ENCODE measurements at regions not wholly inside any gene's neighbourhood (a gene's known extent, or its start where the extent isn't known, plus 50 kb on each side); places are given as distances from the start of the nearest gene placed in this dataset.
A peak's percentile ranks its signal among the peaks of the same experiment; 100 is the strongest.

DNA sequence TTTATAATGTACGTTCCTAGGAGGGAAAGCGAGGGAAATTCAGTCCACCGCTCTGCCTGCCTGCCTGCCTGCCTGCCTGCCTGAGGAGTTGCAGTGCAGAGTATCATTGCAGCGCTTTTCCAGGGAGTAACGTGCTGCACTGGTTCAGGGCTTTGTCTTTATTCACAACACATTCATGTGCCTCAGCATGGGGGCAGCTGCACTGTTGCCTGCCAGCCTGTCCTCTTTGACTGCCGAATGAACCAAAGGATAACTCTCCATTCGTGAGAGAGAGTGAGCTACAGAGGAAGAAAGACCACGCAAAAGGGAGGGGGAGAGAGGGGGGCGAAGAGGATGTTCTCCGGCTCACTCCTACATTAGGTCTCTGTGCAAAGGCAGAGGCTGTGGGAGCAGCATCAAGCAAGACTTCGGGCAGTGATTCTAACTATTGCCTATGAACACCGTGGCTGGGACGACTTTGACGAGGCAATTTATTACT is 791.2 kb downstream of the MAT2B start:
- no peak for FAIRE-seq
- H3K4me3 ChIP-seq: no peak overlapping the region

GRCh38 chr5:164298165-164298564 is 792.7 kb downstream of the MAT2B start:
- TF ChIP-seq CTCF (IDR thresholded peaks at IDR 0.05): no peak
- no peaks in the 10 kb centered on the region for H3K9me3 ChIP-seq
- H3K36me3 ChIP-seq: no peaks in the 10 kb centered on the region
- FAIRE-seq (no peak), ATAC-seq (no peak), DNase-seq (no peak)
- no peaks in the 10 kb centered on the region for H3K4me1 ChIP-seq
- H3K27ac ChIP-seq: no peak overlapping the region
- H3K27me3 ChIP-seq: no peaks in the 10 kb centered on the region
- intact Hi-C loops (cut with DNase I): no loop called here
- no peak overlapping the region for H3K4me3 ChIP-seq
- WGBS, 2 donors: 55 to 72% methylated on average over 2 of the region's 2 CpGs

More for the DNA sequence above, 791.2 kb downstream of the MAT2B start:
- 16 to 20% methylated on average over 14 of the region's 14 CpGs for WGBS, 2 donors
- no peaks in the 10 kb centered on the region for H3K36me3 ChIP-seq
- DNase-seq (no peak), ATAC-seq (no peak)
- intact Hi-C loops (cut with DNase I): no loop called here
- H3K9me3 ChIP-seq: no peaks in the 10 kb centered on the region
- H3K4me1 ChIP-seq: no peaks in the 10 kb centered on the region
- no peak overlapping the region for H3K27ac ChIP-seq
- no peaks in the 10 kb centered on the region for H3K27me3 ChIP-seq
- no peak for TF ChIP-seq CTCF (IDR thresholded peaks at IDR 0.05)

DNA sequence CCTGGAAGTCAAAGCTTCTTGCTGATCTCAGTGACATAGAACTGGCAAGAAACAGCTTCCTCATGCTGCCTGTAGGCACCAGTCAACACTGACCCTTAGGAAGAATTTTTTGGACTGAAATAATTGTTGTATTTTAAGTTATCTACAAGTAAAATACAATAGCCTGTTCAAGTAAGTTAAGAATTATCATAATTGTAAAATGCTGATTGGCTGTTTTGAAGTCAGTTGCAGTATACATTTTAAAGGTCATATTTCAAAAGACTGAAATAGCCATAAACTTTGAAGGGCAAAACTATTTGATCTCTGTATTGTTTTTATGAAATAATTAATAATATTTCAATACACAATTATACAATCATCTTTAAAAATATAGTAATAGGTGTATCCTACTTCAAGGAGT is 794.9 kb downstream of the MAT2B start:
- TF ChIP-seq CTCF (IDR thresholded peaks at IDR 0.05): no peak
- DNase-seq (no peak), ATAC-seq (no peak), FAIRE-seq (peak; percentile 26)
- no peak overlapping the region for H3K4me3 ChIP-seq
- no peaks in the 10 kb centered on the region for H3K27me3 ChIP-seq
- no peaks in the 10 kb centered on the region for H3K9me3 ChIP-seq
- intact Hi-C loops (cut with DNase I): no loop called here
- no peaks in the 10 kb centered on the region for H3K4me1 ChIP-seq
- no peaks in the 10 kb centered on the region for H3K36me3 ChIP-seq
- no peak overlapping the region for H3K27ac ChIP-seq

GRCh38 chr5:164301136-164301535 is 795.7 kb downstream of the MAT2B start:
- Histone ChIP-seq H3K27me3 (no peaks in the 10 kb centered on the region), H3K27ac (no peak overlapping the region), H3K36me3 (no peaks in the 10 kb centered on the region), H3K4me1 (no peaks in the 10 kb centered on the region), H3K9me3 (no peaks in the 10 kb centered on the region), H3K4me3 (no peak overlapping the region)
- no peak for TF ChIP-seq CTCF (IDR thresholded peaks at IDR 0.05)
- peak; percentile 37 for FAIRE-seq
- intact Hi-C loops (cut with DNase I): no loop called here
- no peak for DNase-seq
- no peak for ATAC-seq

DNA sequence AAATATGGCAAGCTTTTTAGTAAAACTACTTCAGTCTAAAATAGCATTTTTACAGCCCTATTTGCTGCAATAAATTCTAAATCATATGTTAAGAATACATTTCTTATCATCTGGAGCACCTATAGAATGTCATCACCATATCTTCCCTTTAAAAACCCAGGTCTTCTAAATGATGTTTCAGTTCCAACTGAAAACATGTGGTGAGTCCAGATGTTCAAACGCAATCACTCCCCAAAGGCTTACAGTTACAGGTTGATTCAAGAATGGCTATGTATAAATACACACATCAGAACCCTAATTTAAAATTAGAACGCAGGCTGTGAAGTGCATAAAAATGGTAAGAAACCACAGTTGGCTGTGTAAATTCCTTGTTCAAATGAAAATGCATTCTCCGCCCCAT is 796.3 kb downstream of the MAT2B start:
- DNase-seq: no peak
- Histone ChIP-seq H3K9me3 (no peaks in the 10 kb centered on the region), H3K27me3 (no peaks in the 10 kb centered on the region), H3K4me1 (no peaks in the 10 kb centered on the region), H3K27ac (no peak overlapping the region), H3K36me3 (no peaks in the 10 kb centered on the region), H3K4me3 (no peak overlapping the region)
- WGBS, 2 donors: 73 to 84% methylated on average over 3 of the region's 3 CpGs
- FAIRE-seq: no peak
- TF ChIP-seq CTCF (IDR thresholded peaks at IDR 0.05): no peak
- no peak for ATAC-seq
- intact Hi-C loops (cut with DNase I): no loop called here

Measured in pancreas (tissue), 10 donors.